Mammary epithelial cell (primary cell): ENCODE measurements at regions not wholly inside any gene's neighbourhood (a gene's known extent, or its start where the extent isn't known, plus 50 kb on each side); places are given as distances from the start of the nearest gene placed in this dataset.

Source experiments
- EZH2 ChIP-seq: IDR thresholded peaks from 2 replicates; pipeline ENCODE4 v1.6.1; 2012; ENCODE audit warnings: low read length, inconsistent platforms, borderline replicate concordance
- TF ChIP-seq, protein P1 (sequence below), 2 donors: IDR thresholded peaks in 1 of 2; conservative IDR thresholded peaks in 1 of 2; 2 replicates each; pipeline ENCODE4 v1.5.1; 2011 to 2012; ENCODE audit warnings: inconsistent platforms in 2 of 2, low read length in 2 of 2, mild to moderate bottlenecking in 2 of 2, control low read depth in 1 of 2, low read depth in 1 of 2; ENCODE audit not compliant: insufficient read depth in 1 of 2; ENCODE audit errors: extremely low read depth in 1 of 2

DNA sequence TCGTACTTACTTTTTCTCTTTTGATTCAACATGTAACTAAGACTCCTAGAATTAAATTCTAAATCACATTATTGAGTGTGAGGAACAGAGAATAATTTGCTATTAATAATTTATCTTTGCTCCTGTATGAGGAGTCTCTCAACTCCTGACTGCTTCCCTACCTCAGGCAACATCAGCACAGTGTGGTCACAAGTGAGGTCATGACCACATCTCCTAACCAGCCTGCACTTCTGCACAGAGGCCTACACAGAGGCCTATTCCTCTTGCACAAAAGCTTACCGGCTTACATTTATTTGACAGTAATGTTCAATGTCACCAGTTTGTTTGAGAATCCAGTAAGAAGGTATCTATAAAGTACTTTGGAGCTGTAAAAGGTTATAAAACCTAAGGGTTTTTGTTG, 637.4 kb upstream of the MARCKS start:
- TF ChIP-seq, protein P1, sequence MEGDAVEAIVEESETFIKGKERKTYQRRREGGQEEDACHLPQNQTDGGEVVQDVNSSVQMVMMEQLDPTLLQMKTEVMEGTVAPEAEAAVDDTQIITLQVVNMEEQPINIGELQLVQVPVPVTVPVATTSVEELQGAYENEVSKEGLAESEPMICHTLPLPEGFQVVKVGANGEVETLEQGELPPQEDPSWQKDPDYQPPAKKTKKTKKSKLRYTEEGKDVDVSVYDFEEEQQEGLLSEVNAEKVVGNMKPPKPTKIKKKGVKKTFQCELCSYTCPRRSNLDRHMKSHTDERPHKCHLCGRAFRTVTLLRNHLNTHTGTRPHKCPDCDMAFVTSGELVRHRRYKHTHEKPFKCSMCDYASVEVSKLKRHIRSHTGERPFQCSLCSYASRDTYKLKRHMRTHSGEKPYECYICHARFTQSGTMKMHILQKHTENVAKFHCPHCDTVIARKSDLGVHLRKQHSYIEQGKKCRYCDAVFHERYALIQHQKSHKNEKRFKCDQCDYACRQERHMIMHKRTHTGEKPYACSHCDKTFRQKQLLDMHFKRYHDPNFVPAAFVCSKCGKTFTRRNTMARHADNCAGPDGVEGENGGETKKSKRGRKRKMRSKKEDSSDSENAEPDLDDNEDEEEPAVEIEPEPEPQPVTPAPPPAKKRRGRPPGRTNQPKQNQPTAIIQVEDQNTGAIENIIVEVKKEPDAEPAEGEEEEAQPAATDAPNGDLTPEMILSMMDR (conservative IDR thresholded peaks at IDR 0.05 in 1 of 2, IDR thresholded peaks at IDR 0.05 in 1 of 2; ENCODE audit: extremely low read depth in 1 of 2, insufficient read depth in 1 of 2, low read depth in 1 of 2, low read length in 2 of 2): no peak
- no peak for TF ChIP-seq EZH2
